GM12865 (cell line): ENCODE measurements at regions not wholly inside any gene's neighbourhood (a gene's known extent, or its start where the extent isn't known, plus 50 kb on each side); places are given as distances from the start of the nearest gene placed in this dataset.
"Not testable (repeated sequence)": the region's sequence is repeated elsewhere in the genome, so short reads cannot be mapped to it uniquely, and the experiment has no call there.

Source experiments
- DNase-seq: peaks from one replicate; pipeline ENCODE4 v3.0.0; 2010; ENCODE audit warnings: low read depth
- H3K4me3 ChIP-seq: 2 replicates; pipeline ENCODE4 v1.5.1; 2011; ENCODE audit warnings: mild to moderate bottlenecking, low read depth, low read length, control low read depth

GRCh38 chr10:47647523-47648101 is 115.8 kb downstream of the SYT15B start:
- not testable (repeated sequence) for DNase-seq, H3K4me3 ChIP-seq

- not testable (repeated sequence) for H3K4me3 ChIP-seq
- DNase-seq: peak; percentile 27
Measured at GRCh38 chr10:47646686-47647273, 116.6 kb downstream of the SYT15B start.

- not testable (repeated sequence) for H3K4me3 ChIP-seq, DNase-seq
Measured at GRCh38 chr10:47626975-47627374, 103.5 kb upstream of the AGAP9 start.

- not testable (repeated sequence) for H3K4me3 ChIP-seq, DNase-seq
Measured at GRCh38 chr10:47622719-47623118, 99.3 kb upstream of the AGAP9 start.

- not testable (repeated sequence) for H3K4me3 ChIP-seq, DNase-seq
Measured at GRCh38 chr10:47619300-47620012, 96.0 kb upstream of the AGAP9 start.

GRCh38 chr10:47609311-47609710 is 85.9 kb upstream of the AGAP9 start:
- DNase-seq, H3K4me3 ChIP-seq: not testable (repeated sequence)

GRCh38 chr10:47605791-47606773 is 82.6 kb upstream of the AGAP9 start:
- not testable (repeated sequence) for H3K4me3 ChIP-seq, DNase-seq

- not testable (repeated sequence) for H3K4me3 ChIP-seq, DNase-seq
Measured at GRCh38 chr10:47600604-47601003, 77.2 kb upstream of the AGAP9 start.

- not testable (repeated sequence) for H3K4me3 ChIP-seq, DNase-seq
Measured at GRCh38 chr10:47600127-47600526, 76.7 kb upstream of the AGAP9 start.

GRCh38 chr10:47599657-47600056 is 76.2 kb upstream of the AGAP9 start:
- H3K4me3 ChIP-seq, DNase-seq: not testable (repeated sequence)

GRCh38 chr10:47593805-47594204 is 70.4 kb upstream of the AGAP9 start:
- H3K4me3 ChIP-seq, DNase-seq: not testable (repeated sequence)

GRCh38 chr10:47593129-47593528 is 69.7 kb upstream of the AGAP9 start:
- not testable (repeated sequence) for H3K4me3 ChIP-seq, DNase-seq

GRCh38 chr10:47590956-47591355 is 67.5 kb upstream of the AGAP9 start:
- not testable (repeated sequence) for DNase-seq, H3K4me3 ChIP-seq

- H3K4me3 ChIP-seq, DNase-seq: not testable (repeated sequence)
Measured at GRCh38 chr10:47590534-47590933, 67.1 kb upstream of the AGAP9 start.

- DNase-seq, H3K4me3 ChIP-seq: not testable (repeated sequence)
Measured at GRCh38 chr10:47582051-47582450, 58.6 kb upstream of the AGAP9 start.

GRCh38 chr10:47580063-47580462 is 56.6 kb upstream of the AGAP9 start:
- not testable (repeated sequence) for DNase-seq, H3K4me3 ChIP-seq

GRCh38 chr10:47578547-47578946 is 55.1 kb upstream of the AGAP9 start:
- H3K4me3 ChIP-seq, DNase-seq: not testable (repeated sequence)
